H9 (cell line): ENCODE measurements at regions not wholly inside any gene's neighbourhood (a gene's known extent, or its start where the extent isn't known, plus 50 kb on each side); places are given as distances from the start of the nearest gene placed in this dataset.

ENCODE experiments used
- DNase-seq: peaks from one replicate; pipeline ENCODE4 v3.0.0-alpha.2; 2017
- H2AFZ ChIP-seq: one replicate; pipeline ENCODE4 v1.6.1; 2013; ENCODE audit warnings: mild to moderate bottlenecking, low read length, control low read depth, moderate library complexity
- H2AK5ac ChIP-seq: 2 replicates; pipeline ENCODE4 v1.6.1; 2013; ENCODE audit warnings: low read length, control low read depth, mixed read lengths; ENCODE audit not compliant: insufficient read length
- H2BK120ac ChIP-seq: one replicate; pipeline ENCODE4 v1.6.1; 2013; ENCODE audit warnings: low read depth, mild to moderate bottlenecking, low read length, control low read depth, inconsistent platforms; ENCODE audit not compliant: poor library complexity, severe bottlenecking
- H2BK12ac ChIP-seq: 2 replicates; pipeline ENCODE4 v1.6.1; 2013; ENCODE audit warnings: low read length, control low read depth, mixed read lengths, low read depth; ENCODE audit not compliant: insufficient read length
- H2BK15ac ChIP-seq: 2 replicates; pipeline ENCODE4 v1.6.1; 2013; ENCODE audit warnings: low read depth, low read length, control low read depth
- H2BK20ac ChIP-seq: one replicate; pipeline ENCODE4 v1.6.1; 2013; ENCODE audit warnings: low read depth, mild to moderate bottlenecking, low read length, control low read depth, inconsistent platforms; ENCODE audit not compliant: poor library complexity, severe bottlenecking
- H2BK5ac ChIP-seq: 2 replicates; pipeline ENCODE4 v1.6.1; 2013; ENCODE audit warnings: low read length, control low read depth, mixed read lengths; ENCODE audit not compliant: insufficient read length
- H3K14ac ChIP-seq: 2 replicates; pipeline ENCODE4 v1.6.1; 2013; ENCODE audit warnings: low read length, control low read depth; ENCODE audit not compliant: insufficient read depth
- H3K18ac ChIP-seq: 2 replicates; pipeline ENCODE4 v1.6.1; 2013; ENCODE audit warnings: low read depth, mild to moderate bottlenecking, mixed read lengths, low read length, control low read depth; ENCODE audit not compliant: insufficient read length
- H3K23ac ChIP-seq: 2 replicates; pipeline ENCODE4 v1.6.1; 2013; ENCODE audit warnings: low read length, control low read depth, mixed read lengths, low read depth; ENCODE audit not compliant: insufficient read length
- H3K23me2 ChIP-seq: 2 replicates; pipeline ENCODE4 v1.6.1; 2013; ENCODE audit warnings: low read depth, mild to moderate bottlenecking, mixed read lengths, low read length, control low read depth; ENCODE audit not compliant: insufficient read length, poor library complexity, severe bottlenecking
- H3K27ac ChIP-seq: 2 replicates; pipeline ENCODE4 v1.5.1; 2013; ENCODE audit warnings: low read length, control low read depth, mixed read lengths, low read depth; ENCODE audit not compliant: insufficient read length
- H3K27me3 ChIP-seq: 2 replicates; pipeline ENCODE4 v1.6.1; 2013; ENCODE audit warnings: low read length, control low read depth, inconsistent platforms; ENCODE audit not compliant: insufficient read depth
- H3K4ac ChIP-seq: 2 replicates; pipeline ENCODE4 v1.6.1; 2013; ENCODE audit warnings: low read depth, mild to moderate bottlenecking, control low read depth, inconsistent platforms, low read length, moderate library complexity
- H3K4me1 ChIP-seq: 2 replicates; pipeline ENCODE4 v1.6.1; 2013; ENCODE audit warnings: low read length, control low read depth, inconsistent platforms; ENCODE audit not compliant: insufficient read depth
- H3K4me2 ChIP-seq: 2 replicates; pipeline ENCODE4 v1.6.1; 2013; ENCODE audit warnings: low read length, control low read depth, mixed read lengths; ENCODE audit not compliant: insufficient read length, insufficient read depth
- H3K56ac ChIP-seq: 2 replicates; pipeline ENCODE4 v1.6.1; 2013; ENCODE audit warnings: low read depth, mild to moderate bottlenecking, mixed read lengths, low read length, control low read depth; ENCODE audit not compliant: insufficient read length
- H3K79me1 ChIP-seq: 2 replicates; pipeline ENCODE4 v1.6.1; 2013; ENCODE audit warnings: low read depth, mild to moderate bottlenecking, moderate library complexity, low read length, control low read depth, inconsistent platforms; ENCODE audit not compliant: insufficient read depth, poor library complexity, severe bottlenecking
- H3K79me2 ChIP-seq: 2 replicates; pipeline ENCODE4 v1.6.1; 2013; ENCODE audit warnings: low read length, control low read depth, inconsistent platforms; ENCODE audit not compliant: insufficient read depth
- H3K9ac ChIP-seq: 2 replicates; pipeline ENCODE4 v1.6.1; 2013; ENCODE audit warnings: low read length, control low read depth, mixed read lengths; ENCODE audit not compliant: insufficient read length; ENCODE audit errors: extremely low read depth
- H3K9me3 ChIP-seq: one replicate; pipeline ENCODE4 v1.6.1; 2013; ENCODE audit warnings: low read depth, low read length, inconsistent platforms; ENCODE audit not compliant: control insufficient read depth
- H3T11ph ChIP-seq: one replicate; pipeline ENCODE4 v1.6.1; 2013; ENCODE audit warnings: mild to moderate bottlenecking, low read length, control low read depth, inconsistent platforms
- H4K20me1 ChIP-seq: one replicate; pipeline ENCODE4 v1.6.1; 2013; ENCODE audit not compliant: control insufficient read depth, insufficient read length, insufficient read depth
- H4K5ac ChIP-seq: 2 replicates; pipeline ENCODE4 v1.6.1; 2013; ENCODE audit warnings: low read depth, mild to moderate bottlenecking, mixed read lengths, low read length, control low read depth; ENCODE audit not compliant: insufficient read length
- H4K8ac ChIP-seq: replicated peaks from 2 replicates; pipeline ENCODE4 v1.6.1; 2013; ENCODE audit warnings: low read length, control low read depth, mixed read lengths, low read depth; ENCODE audit not compliant: insufficient read length
- H4K91ac ChIP-seq: 2 replicates; pipeline ENCODE4 v1.6.1; 2013; ENCODE audit warnings: low read depth, mild to moderate bottlenecking, moderate library complexity, mixed read lengths, low read length, control low read depth; ENCODE audit not compliant: insufficient read length
- H3K27ac Mint-ChIP-seq, 3 experiments: 2 replicates in 2 of 3; 3 replicates in 1 of 3; pipeline ENCODE4 v1.8.0; 2020 to 2021; ENCODE audit warnings: mixed read lengths in 3 of 3, mild to moderate bottlenecking in 1 of 3, moderate library complexity in 1 of 3
- H3K27me3 Mint-ChIP-seq: 2 replicates; pipeline ENCODE4 v1.8.0; 2021; ENCODE audit warnings: low read depth, mild to moderate bottlenecking, moderate library complexity, mixed read lengths
- H3K36me3 Mint-ChIP-seq, 3 experiments: 2 replicates in 2 of 3; 3 replicates in 1 of 3; pipeline ENCODE4 v1.8.0; 2020 to 2021; ENCODE audit warnings: low read depth in 3 of 3, mixed read lengths in 3 of 3; ENCODE audit not compliant: insufficient read depth in 1 of 3
- H3K4me1 Mint-ChIP-seq, 2 experiments: 2 replicates each; pipeline ENCODE4 v1.8.0; 2020; ENCODE audit warnings: mixed read lengths in 2 of 2
- H3K4me3 Mint-ChIP-seq, 2 experiments: 2 replicates in 1 of 2; 3 replicates in 1 of 2; pipeline ENCODE4 v1.8.0; 2020 to 2021; ENCODE audit warnings: mild to moderate bottlenecking in 2 of 2, mixed read lengths in 2 of 2, moderate library complexity in 1 of 2
- H3K9me3 Mint-ChIP-seq, 2 experiments: 2 replicates in 1 of 2; 3 replicates in 1 of 2; pipeline ENCODE4 v1.8.0; 2020; ENCODE audit warnings: mild to moderate bottlenecking in 2 of 2, mixed read lengths in 2 of 2, moderate library complexity in 1 of 2
- CTCF ChIP-seq: fragments of 200-600 bp; sonication (generic); conservative IDR thresholded peaks from 3 replicates; pipeline ENCODE4 v1.8.0; 2021; ENCODE audit warnings: antibody characterized with exemption, mild to moderate bottlenecking
- WGBS: extraction: QIAGEN DNeasy Blood & Tissue Kit; methylation state at CpG from one replicate; pipeline ENCODE4 v1.1.7; 2013; ENCODE audit warnings: missing lambda C conversion rate, low lambda C conversion rate, mixed read lengths; ENCODE audit not compliant: insufficient read length; ENCODE audit errors: extremely low coverage; 5-methylcytosine and 5-hydroxymethylcytosine counted together

GRCh38 chr12:91620422-91620821 is 437.8 kb upstream of the DCN start:
- H2BK5ac ChIP-seq: no peak overlapping the region
- H3K9ac ChIP-seq: no peak overlapping the region
- H3K79me1 ChIP-seq: no peaks in the 10 kb centered on the region
- Mint-ChIP-seq H3K9me3 (no peaks in the 10 kb centered on the region; a peak in 1 of 5 replicates), H3K4me1 (peaks cover 2 to 6% of the 10 kb centered on the region in 2 experiments; a peak in 2 of 4 replicates), H3K27ac (no peak overlapping the region), H3K27me3 (no peaks in the 10 kb centered on the region), H3K4me3 (no peak overlapping the region), H3K36me3 (peaks cover 0 to 3% (median 0%) of the 10 kb centered on the region in 3 experiments; a peak in 2 of 7 replicates)
- no peak overlapping the region for H3K27ac ChIP-seq
- no peaks in the 10 kb centered on the region for H3K9me3 ChIP-seq
- H3K4me1 ChIP-seq: no peaks in the 10 kb centered on the region
- H3T11ph ChIP-seq: no peak overlapping the region
- H3K4ac ChIP-seq: no peak overlapping the region
- no peak for DNase-seq
- no peak overlapping the region for H3K56ac ChIP-seq
- H3K4me2 ChIP-seq: no peak overlapping the region
- no peak overlapping the region for H2AK5ac ChIP-seq
- no peak overlapping the region for H3K14ac ChIP-seq
- no peaks in the 10 kb centered on the region for H3K79me2 ChIP-seq
- no peak overlapping the region for H2AFZ ChIP-seq
- H3K27me3 ChIP-seq: no peaks in the 10 kb centered on the region
- no peak for TF ChIP-seq CTCF
- H4K91ac ChIP-seq: no peak overlapping the region
- no peaks in the 10 kb centered on the region for H4K20me1 ChIP-seq
- no peak overlapping the region for H3K18ac ChIP-seq
- H2BK20ac ChIP-seq: no peak overlapping the region
- no peak overlapping the region for H2BK12ac ChIP-seq
- no peaks in the 10 kb centered on the region for H3K23me2 ChIP-seq
- no CpG with 5 or more reads among the region's 2 CpGs for WGBS
- H2BK120ac ChIP-seq: no peak overlapping the region
- no peak overlapping the region for H3K23ac ChIP-seq
- H4K8ac ChIP-seq: no peak overlapping the region
- H2BK15ac ChIP-seq: no peak overlapping the region
- no peak overlapping the region for H4K5ac ChIP-seq
